ENCODE measurements at regions not wholly inside any gene's neighbourhood (a gene's known extent, or its start where the extent isn't known, plus 50 kb on each side); places are given as distances from the start of the nearest gene placed in this dataset.

DNA sequence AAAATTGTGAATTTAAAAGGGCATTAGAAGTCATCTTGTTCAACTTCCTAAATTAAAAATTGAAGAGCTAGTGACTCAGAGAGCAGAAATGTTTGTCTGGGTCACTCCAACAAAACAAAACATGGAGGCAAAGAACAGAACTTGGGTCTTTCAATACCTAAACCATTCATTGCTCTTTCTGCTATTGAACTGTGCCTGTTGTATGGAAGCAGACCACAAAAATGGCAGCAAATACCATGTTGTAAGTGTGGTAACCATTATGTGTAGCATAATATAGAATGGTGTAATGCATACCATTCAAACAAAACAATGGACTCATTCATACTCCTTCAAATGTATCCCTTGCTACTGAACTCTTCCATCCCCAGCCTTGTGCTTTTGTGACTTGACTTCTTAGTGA is 360.2 kb upstream of the NRG3 start:
- TF ChIP-seq, protein P1, sequence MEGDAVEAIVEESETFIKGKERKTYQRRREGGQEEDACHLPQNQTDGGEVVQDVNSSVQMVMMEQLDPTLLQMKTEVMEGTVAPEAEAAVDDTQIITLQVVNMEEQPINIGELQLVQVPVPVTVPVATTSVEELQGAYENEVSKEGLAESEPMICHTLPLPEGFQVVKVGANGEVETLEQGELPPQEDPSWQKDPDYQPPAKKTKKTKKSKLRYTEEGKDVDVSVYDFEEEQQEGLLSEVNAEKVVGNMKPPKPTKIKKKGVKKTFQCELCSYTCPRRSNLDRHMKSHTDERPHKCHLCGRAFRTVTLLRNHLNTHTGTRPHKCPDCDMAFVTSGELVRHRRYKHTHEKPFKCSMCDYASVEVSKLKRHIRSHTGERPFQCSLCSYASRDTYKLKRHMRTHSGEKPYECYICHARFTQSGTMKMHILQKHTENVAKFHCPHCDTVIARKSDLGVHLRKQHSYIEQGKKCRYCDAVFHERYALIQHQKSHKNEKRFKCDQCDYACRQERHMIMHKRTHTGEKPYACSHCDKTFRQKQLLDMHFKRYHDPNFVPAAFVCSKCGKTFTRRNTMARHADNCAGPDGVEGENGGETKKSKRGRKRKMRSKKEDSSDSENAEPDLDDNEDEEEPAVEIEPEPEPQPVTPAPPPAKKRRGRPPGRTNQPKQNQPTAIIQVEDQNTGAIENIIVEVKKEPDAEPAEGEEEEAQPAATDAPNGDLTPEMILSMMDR (conservative IDR thresholded peaks at IDR 0.05; ENCODE audit: low read depth, low read length), result no peak
- no peak for DNase-seq (ENCODE audit: low read depth)
- no peak overlapping the region for H3K4me3 ChIP-seq (ENCODE audit: low read length)

DNA sequence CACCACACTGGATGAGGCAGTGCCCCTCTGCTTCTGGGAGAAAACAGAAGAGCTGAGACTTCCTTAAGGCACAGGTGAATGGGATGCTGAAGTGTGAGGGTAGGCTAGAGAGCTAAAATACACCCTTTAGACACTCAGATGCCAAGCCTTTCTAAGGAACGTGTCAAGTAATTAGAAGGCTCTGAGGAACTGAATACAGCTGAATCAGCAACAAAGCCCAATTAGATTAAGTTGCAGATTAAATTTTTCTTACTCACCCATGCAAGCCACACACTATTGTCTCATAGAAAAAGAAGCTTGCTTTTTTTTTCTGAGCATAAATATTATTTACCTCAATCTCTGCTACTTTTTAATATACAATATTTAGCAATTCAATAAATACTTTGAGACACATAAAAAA is 354.3 kb upstream of the NRG3 start:
- no peak for DNase-seq (ENCODE audit: low read depth)
- TF ChIP-seq, protein P1 (conservative IDR thresholded peaks at IDR 0.05; ENCODE audit: low read depth, low read length), result no peak
- H3K4me3 ChIP-seq (ENCODE audit: low read length), result no peak overlapping the region

DNA sequence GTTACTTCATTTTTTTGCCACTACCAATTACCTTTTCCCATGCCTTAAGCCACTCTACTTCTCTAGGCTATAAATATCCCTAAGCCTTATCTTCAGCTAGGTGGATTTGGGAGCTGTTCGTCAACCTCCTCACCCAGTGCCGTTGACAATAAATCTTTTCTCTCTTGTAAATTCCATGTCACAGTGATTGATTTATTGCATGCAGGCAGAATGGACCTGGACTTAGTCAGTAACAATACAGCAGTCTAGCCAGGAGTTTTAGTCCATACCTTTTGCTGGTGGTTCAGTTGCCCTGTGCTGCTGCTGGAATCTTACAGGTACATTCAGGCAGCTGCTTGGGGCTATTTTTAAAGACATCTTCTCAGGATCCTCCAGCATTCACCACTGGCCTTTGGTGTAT is 350.5 kb upstream of the NRG3 start:
- TF ChIP-seq, protein P1 (conservative IDR thresholded peaks at IDR 0.05; ENCODE audit: low read depth, low read length), result no peak

DNA sequence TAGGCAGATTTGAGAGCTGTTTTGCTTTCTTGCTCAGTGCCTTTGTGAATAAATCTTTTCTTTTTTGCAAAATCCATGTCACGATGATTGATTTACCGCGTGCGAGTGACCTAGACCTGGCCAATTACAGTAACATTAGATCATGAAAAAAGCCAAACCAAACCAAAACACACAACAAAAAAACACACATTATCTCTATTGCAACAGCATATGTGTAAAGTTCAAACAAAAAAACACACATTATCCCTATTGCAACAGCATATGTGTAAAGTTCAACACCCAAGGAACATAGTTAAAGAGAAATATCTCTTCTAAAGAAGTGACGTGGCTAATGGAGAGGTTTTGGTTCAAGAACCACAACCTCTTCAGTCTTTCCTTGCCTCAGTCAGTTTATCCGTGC is 342.6 kb upstream of the NRG3 start:
- TF ChIP-seq, protein P1 (conservative IDR thresholded peaks at IDR 0.05; ENCODE audit: low read depth, low read length), result no peak
- no peak for DNase-seq (ENCODE audit: low read depth)
- H3K4me3 ChIP-seq (ENCODE audit: low read length), result no peak overlapping the region

More for the DNA sequence above, 350.5 kb upstream of the NRG3 start:
- DNase-seq (ENCODE audit: low read depth), result no peak
- H3K4me3 ChIP-seq (ENCODE audit: low read length), result no peak overlapping the region

DNA sequence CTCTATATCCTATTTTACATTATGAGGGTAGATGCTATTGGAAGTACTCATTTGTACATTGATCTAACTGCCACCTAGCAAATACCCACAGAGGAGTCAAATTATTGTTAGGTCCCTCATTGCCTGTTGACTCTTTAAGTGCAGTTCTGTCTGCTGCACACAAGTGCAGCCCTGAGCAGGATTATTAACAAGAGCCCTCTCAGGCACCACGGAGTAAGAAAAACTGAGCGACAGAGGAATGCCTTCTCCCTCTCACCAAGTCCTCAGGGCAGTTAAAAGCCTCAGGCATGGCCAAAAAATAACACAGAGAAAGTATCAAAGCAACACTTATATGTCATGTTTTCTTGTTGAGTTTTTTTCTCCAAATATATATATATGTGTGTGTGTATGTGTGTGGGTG is 340.0 kb upstream of the NRG3 start:
- TF ChIP-seq, protein P1 (conservative IDR thresholded peaks at IDR 0.05; ENCODE audit: low read depth, low read length), result no peak
- DNase-seq (ENCODE audit: low read depth), result no peak
- no peak overlapping the region for H3K4me3 ChIP-seq (ENCODE audit: low read length)

DNA sequence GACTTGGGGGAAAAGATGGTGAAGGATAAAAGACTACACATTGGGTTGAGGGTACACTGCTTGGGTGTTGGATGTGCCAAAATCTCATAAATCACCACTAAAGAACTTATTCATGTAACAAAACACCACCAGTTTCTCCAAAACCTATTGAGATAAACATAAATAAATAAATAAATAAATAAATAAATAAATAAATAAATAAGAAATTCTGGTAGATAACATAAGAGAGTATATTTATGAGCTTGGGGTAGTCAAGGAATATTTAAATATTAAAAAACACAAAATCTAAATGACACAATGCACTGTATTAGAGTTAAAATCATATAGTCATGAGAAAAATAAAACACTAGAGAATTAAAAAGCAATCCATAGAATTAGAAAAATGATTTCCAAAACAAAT is 333.5 kb upstream of the NRG3 start:
- TF ChIP-seq, protein P1 (conservative IDR thresholded peaks at IDR 0.05; ENCODE audit: low read depth, low read length), result no peak
- DNase-seq (ENCODE audit: low read depth), result no peak

DNA sequence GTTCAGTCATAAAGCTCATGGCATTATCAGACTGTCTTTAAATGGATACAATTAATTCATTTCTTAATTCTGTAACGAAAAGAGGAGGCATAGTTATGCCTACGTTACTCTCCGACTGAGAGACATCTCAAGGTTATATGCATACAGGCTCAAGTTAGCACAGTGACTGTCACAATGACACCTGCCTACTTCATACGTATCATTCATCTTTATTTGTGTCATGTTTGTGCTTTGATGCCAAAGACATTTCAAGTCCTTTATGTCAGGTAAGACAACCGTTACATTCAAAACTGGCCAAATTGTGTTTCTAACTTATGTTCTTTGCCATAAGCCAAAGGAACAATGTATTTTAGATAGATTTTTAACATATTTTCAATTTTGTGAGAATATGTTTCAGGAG is 328.8 kb upstream of the NRG3 start:
- TF ChIP-seq, protein P1 (conservative IDR thresholded peaks at IDR 0.05; ENCODE audit: low read depth, low read length), result no peak
- no peak overlapping the region for H3K4me3 ChIP-seq (ENCODE audit: low read length)
- DNase-seq (ENCODE audit: low read depth), result no peak

More for the DNA sequence above, 333.5 kb upstream of the NRG3 start:
- no peak overlapping the region for H3K4me3 ChIP-seq (ENCODE audit: low read length)

All from retinal pigment epithelial cell (primary cell).